HepG2 (cell line): ENCODE measurements at regions not wholly inside any gene's neighbourhood (a gene's known extent, or its start where the extent isn't known, plus 50 kb on each side); places are given as distances from the start of the nearest gene placed in this dataset.

Experiments
- ATAC-seq: fragments of 200-7000 bp; cut with Tn5 transposase; 3 replicates; pipeline ENCODE4 v1.9.1; 2020; ENCODE audit warnings: mild to moderate bottlenecking, moderate library complexity
- BruUV-seq: library from RNA; stranded (reverse); fragments of 400-500 nt; replicated peaks from 2 replicates; lab custom pipeline; 2021; lab: Mats Ljungman, UMichigan
- CTCF ChIA-PET: fragments of 300-600 bp; formaldehyde crosslinking; extraction: SDS; loops from one replicate; lab custom pipeline; 2021; ENCODE audit warnings: low total read pairs, inconsistent platforms, low intra/inter-chr PET ratio; lab: Yijun Ruan, JAX
- POLR2A ChIA-PET: fragments of 350-600 bp; sonication (Branson Sonifier 250); formaldehyde crosslinking; loops from one replicate; lab custom pipeline; 2020; ENCODE audit warnings: antibody characterized with exemption, inconsistent platforms; lab: Yijun Ruan, JAX
- DNase-seq: peaks from one replicate; pipeline ENCODE4 v3.0.0-alpha.2; 2015; ENCODE audit warnings: low spot score
- FAIRE-seq: peaks from 3 replicates; lab custom pipeline; 2011; peaks lifted over from hg19 to GRCh38; lab: Jason Lieb, UNC
- H2AFZ ChIP-seq: one replicate; pipeline ENCODE4 v1.6.1; 2011; ENCODE audit warnings: low read length, inconsistent platforms
- H3K27ac ChIP-seq: fragments of 300-600 bp; 3 replicates; pipeline ENCODE4 v1.8.0; 2011; ENCODE audit warnings: mixed run types, mild to moderate bottlenecking, mixed read lengths, low read length, inconsistent platforms; ENCODE audit not compliant: insufficient read depth; ENCODE audit errors: extremely low read length
- H3K27me3 ChIP-seq, 2 experiments: fragments of 200-600 bp in 1 of 2; 2 replicates in 1 of 2; 3 replicates in 1 of 2; pipeline versions ENCODE4 v1.6.0 to v1.8.0; 2011; ENCODE audit warnings: low read length in 2 of 2, mild to moderate bottlenecking in 2 of 2, moderate library complexity in 2 of 2, inconsistent platforms in 1 of 2; ENCODE audit not compliant: insufficient read depth in 2 of 2, control insufficient read depth in 1 of 2
- H3K36me3 ChIP-seq, 2 experiments: fragments of 200-600 bp in 1 of 2; replicated peaks in 1 of 2; 2 replicates in 1 of 2; 3 replicates in 1 of 2; pipeline versions ENCODE4 v1.5.1 to v1.8.0; 2011; ENCODE audit warnings: low read length in 2 of 2, inconsistent platforms in 1 of 2; ENCODE audit not compliant: insufficient read depth in 2 of 2, control insufficient read depth in 1 of 2
- H3K4me1 ChIP-seq: 2 replicates; pipeline ENCODE4 v1.5.1; 2012; ENCODE audit warnings: low read length, inconsistent platforms; ENCODE audit not compliant: insufficient read depth
- H3K4me2 ChIP-seq: 2 replicates; pipeline ENCODE4 v1.6.0; 2011; ENCODE audit warnings: low read depth, low read length, inconsistent platforms
- H3K4me3 ChIP-seq, 3 experiments: fragments of 200-600 bp in 1 of 3; sonication (generic), shearing (Covaris generic) in 1 of 3; replicated peaks in 1 of 3; 2 replicates each; pipeline ENCODE4 v1.5.1; 2011 to 2016; ENCODE audit warnings: low read length in 3 of 3, inconsistent platforms in 2 of 3, low read depth in 2 of 3, mild to moderate bottlenecking in 2 of 3, control low read depth in 1 of 3, mixed read lengths in 1 of 3; ENCODE audit not compliant: insufficient read depth in 1 of 3
- H3K79me2 ChIP-seq: one replicate; pipeline ENCODE4 v1.6.1; 2011; ENCODE audit warnings: low read length, inconsistent platforms; ENCODE audit not compliant: insufficient read depth
- H3K9ac ChIP-seq: 2 replicates; pipeline ENCODE4 v1.6.0; 2011; ENCODE audit warnings: mild to moderate bottlenecking, low read depth, low read length, inconsistent platforms; ENCODE audit not compliant: insufficient read depth
- H3K9me3 ChIP-seq: 2 replicates; pipeline ENCODE4 v1.5.1; 2012; ENCODE audit warnings: mild to moderate bottlenecking, low read length
- H4K20me1 ChIP-seq: 2 replicates; pipeline ENCODE4 v1.6.0; 2011; ENCODE audit warnings: inconsistent platforms, mild to moderate bottlenecking, low read length, moderate library complexity; ENCODE audit not compliant: insufficient read depth
- AFF4 ChIP-seq: sonication (generic); formaldehyde crosslinking; IDR thresholded peaks from 2 replicates; pipeline ENCODE4 v1.4.0; 2020; ENCODE audit warnings: missing genetic modification reagents
- ATAD3A ChIP-seq: sonication (generic); formaldehyde crosslinking; IDR thresholded peaks from 2 replicates; pipeline ENCODE4 v1.4.0; 2020; ENCODE audit warnings: missing genetic modification reagents
- HNF4A ChIP-seq: sonication (generic); formaldehyde crosslinking; IDR thresholded peaks from 2 replicates; pipeline ENCODE4 v1.4.0; 2020; ENCODE audit warnings: missing genetic modification reagents
- NONO ChIP-seq, 2 experiments: fragments of 450-650 bp in 1 of 2; sonication (generic) in 1 of 2; formaldehyde crosslinking in 1 of 2; IDR thresholded peaks in 1 of 2; conservative IDR thresholded peaks in 1 of 2; 2 replicates each; pipeline versions ENCODE4 v1.6.1 to v1.8.0; 2017 to 2022; ENCODE audit warnings: mild to moderate bottlenecking in 1 of 2, missing genetic modification reagents in 1 of 2, moderate library complexity in 1 of 2
- RBAK ChIP-seq: sonication (generic); formaldehyde crosslinking; IDR thresholded peaks from 2 replicates; pipeline ENCODE4 v1.5.1; 2020; ENCODE audit warnings: mild to moderate bottlenecking, missing genetic modification reagents
- TMF1 ChIP-seq: sonication (generic); formaldehyde crosslinking; IDR thresholded peaks from 2 replicates; pipeline ENCODE4 v1.8.1; 2022; ENCODE audit warnings: low read depth, missing genetic modification reagents
- ZBTB3 ChIP-seq: sonication (generic); formaldehyde crosslinking; IDR thresholded peaks from 2 replicates; pipeline ENCODE4 v1.4.0; 2020; ENCODE audit warnings: low read depth, mild to moderate bottlenecking, moderate library complexity, missing genetic modification reagents, borderline replicate concordance
- ZBTB42 ChIP-seq: sonication (generic); formaldehyde crosslinking; IDR thresholded peaks from 2 replicates; pipeline ENCODE4 v1.5.0; 2020; ENCODE audit warnings: mild to moderate bottlenecking, missing genetic modification reagents
- ZFP90 ChIP-seq: sonication (generic); formaldehyde crosslinking; IDR thresholded peaks from 2 replicates; pipeline ENCODE4 v1.8.0; 2022; ENCODE audit warnings: missing genetic modification reagents, mild to moderate bottlenecking, inconsistent platforms, borderline replicate concordance
- ZNF235 ChIP-seq: sonication (generic); formaldehyde crosslinking; IDR thresholded peaks from 2 replicates; pipeline ENCODE4 v1.8.1; 2023; ENCODE audit warnings: mild to moderate bottlenecking, missing genetic modification reagents, borderline replicate concordance
- ZNF274 ChIP-seq: sonication (generic); formaldehyde crosslinking; IDR thresholded peaks from 2 replicates; pipeline ENCODE4 v1.5.1; 2020; ENCODE audit warnings: mild to moderate bottlenecking, missing genetic modification reagents
- ZNF557 ChIP-seq: sonication (generic); formaldehyde crosslinking; IDR thresholded peaks from 2 replicates; pipeline ENCODE4 v1.4.0; 2020; ENCODE audit warnings: missing genetic modification reagents
- ZNF768 ChIP-seq: sonication (generic); formaldehyde crosslinking; IDR thresholded peaks from 2 replicates; pipeline ENCODE4 v1.4.0; 2020; ENCODE audit warnings: missing genetic modification reagents
- WGBS: methylation state at CpG from one replicate; pipeline ENCODE4 v1.1.6; 2017; ENCODE audit warnings: low lambda C conversion rate; 5-methylcytosine and 5-hydroxymethylcytosine counted together
- in situ Hi-C: cut with HindIII; loops from 2 replicates; pipeline ENCODE4 v1.10.0; 2017; ENCODE audit warnings: low pct_unique_long_range_greater_than_20kb; ENCODE audit not compliant: extremely low pct_ligation_motif_present
- intact Hi-C: fragments of 100-400 bp; cut with micrococcal nuclease; formaldehyde crosslinking; loops from one replicate; pipeline ENCODE4 v1.10.0; 2022; ENCODE audit not compliant: unreplicated experiment
- TF ChIP-seq, protein P1 (sequence below): sonication (generic); formaldehyde crosslinking; IDR thresholded peaks from 2 replicates; pipeline ENCODE4 v1.4.0; 2020; ENCODE audit warnings: mild to moderate bottlenecking, missing genetic modification reagents
- TF ChIP-seq, protein P2 (sequence below): sonication (generic); formaldehyde crosslinking; IDR thresholded peaks from 2 replicates; pipeline ENCODE4 v1.5.0; 2020; ENCODE audit warnings: mild to moderate bottlenecking, missing genetic modification reagents, moderate library complexity
- TF ChIP-seq, protein P3 (sequence below): sonication (generic); formaldehyde crosslinking; conservative IDR thresholded peaks from 2 replicates; pipeline ENCODE4 v1.8.0; 2022; ENCODE audit warnings: missing genetic modification reagents

DNA sequence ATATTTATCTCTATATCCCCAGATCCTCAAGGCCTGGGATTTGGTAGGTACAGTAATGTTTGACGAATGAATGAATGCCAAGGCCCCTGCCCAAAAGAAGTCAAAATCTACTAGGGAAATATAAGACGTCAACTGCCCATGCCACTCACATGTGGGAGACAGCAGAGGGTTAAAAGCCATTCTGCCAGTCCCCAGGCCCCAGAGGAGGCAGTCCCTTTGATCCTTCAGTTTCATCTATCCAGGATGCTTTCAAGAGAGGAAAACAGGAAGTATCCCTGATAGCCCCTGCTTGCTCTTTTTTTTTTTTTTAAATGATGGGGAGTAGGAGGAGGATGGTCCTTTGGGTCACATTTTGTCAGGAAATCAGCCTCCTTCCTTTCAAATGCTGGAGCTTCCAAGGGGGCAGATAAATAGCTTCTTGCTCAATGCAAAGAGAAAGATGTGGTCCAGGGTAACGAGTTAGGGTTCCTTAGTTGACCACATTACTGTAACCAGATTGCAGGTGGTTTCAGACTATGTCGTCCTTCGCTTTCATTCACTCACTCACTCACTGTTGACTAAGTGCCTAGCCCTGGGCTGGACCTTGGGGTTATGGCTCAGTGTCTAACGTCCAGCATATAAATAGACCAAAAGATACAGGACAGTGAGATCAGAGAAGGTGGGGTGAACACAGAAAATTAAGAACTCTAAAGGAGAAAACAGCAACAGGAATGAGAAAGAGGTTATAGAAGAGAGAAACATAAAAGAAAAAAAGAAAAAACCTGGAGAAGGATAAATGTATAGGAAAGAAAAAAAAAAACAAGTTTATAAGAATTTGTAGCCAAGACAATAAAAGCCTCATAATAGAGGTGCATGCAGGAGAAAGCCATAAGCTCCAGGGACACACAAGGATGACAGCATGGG lies 64.6 kb upstream of the PIM1 start:
- Histone ChIP-seq H3K4me1 (peaks cover 97% of the 10 kb centered on the region), H3K4me2 (peak overlapping the region; percentile 96), H3K27ac (peak overlapping the region; percentile 89), H3K4me3 (peak overlapping the region in 1 of 3 experiments; percentile 38; a peak in 1 of 6 replicates), H3K36me3 (no peaks in the 10 kb centered on the region), H3K79me2 (no peaks in the 10 kb centered on the region), H2AFZ (no peak overlapping the region), H3K27me3 (no peaks in the 10 kb centered on the region), H3K9ac (peak overlapping the region; percentile 82), H3K9me3 (no peaks in the 10 kb centered on the region), H4K20me1 (no peaks in the 10 kb centered on the region)
- CTCF ChIA-PET: no interaction called here
- intact Hi-C loops: no loop called here
- FAIRE-seq (no peak), DNase-seq (peak; percentile 94), ATAC-seq (peak; percentile 30)
- POLR2A ChIA-PET: interaction anchor here (0.7 to 5.9 kb wide), 16 partner anchors 10 to 496 kb away, joined by 3 to 132 read pairs (median 4); partner anchors contain the start of gene PIM1
- in situ Hi-C loops: no loop called here
- WGBS: 6% methylated on average over 6 of the region's 6 CpGs
- BruUV-seq: no TSS peak
- TF ChIP-seq, protein P1, sequence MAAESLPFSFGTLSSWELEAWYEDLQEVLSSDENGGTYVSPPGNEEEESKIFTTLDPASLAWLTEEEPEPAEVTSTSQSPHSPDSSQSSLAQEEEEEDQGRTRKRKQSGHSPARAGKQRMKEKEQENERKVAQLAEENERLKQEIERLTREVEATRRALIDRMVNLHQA (CRISPR knock-in tag): no peak
- TF ChIP-seq ZFP90 (CRISPR knock-in tag) (no peak; the same call in 1 of the 2 replicates), ZNF768 (CRISPR knock-in tag) (no peak), ZNF274 (CRISPR knock-in tag) (no peak), ZBTB42 (CRISPR knock-in tag) (peak; percentile 52; the same call in 1 of the 2 replicates), ZNF235 (CRISPR knock-in tag) (no peak), ATAD3A (no peak), TMF1 (CRISPR knock-in tag) (no peak), ZNF557 (no peak), RBAK (CRISPR knock-in tag) (no peak), AFF4 (no peak), HNF4A (CRISPR knock-in tag) (peak; percentile 51), NONO (IDR thresholded peaks at IDR 0.05) (no peak), NONO (CRISPR knock-in tag; conservative IDR thresholded peaks at IDR 0.05) (no peak), ZBTB3 (CRISPR knock-in tag) (no peak; the same call in 1 of the 2 replicates)
- TF ChIP-seq, protein P2, sequence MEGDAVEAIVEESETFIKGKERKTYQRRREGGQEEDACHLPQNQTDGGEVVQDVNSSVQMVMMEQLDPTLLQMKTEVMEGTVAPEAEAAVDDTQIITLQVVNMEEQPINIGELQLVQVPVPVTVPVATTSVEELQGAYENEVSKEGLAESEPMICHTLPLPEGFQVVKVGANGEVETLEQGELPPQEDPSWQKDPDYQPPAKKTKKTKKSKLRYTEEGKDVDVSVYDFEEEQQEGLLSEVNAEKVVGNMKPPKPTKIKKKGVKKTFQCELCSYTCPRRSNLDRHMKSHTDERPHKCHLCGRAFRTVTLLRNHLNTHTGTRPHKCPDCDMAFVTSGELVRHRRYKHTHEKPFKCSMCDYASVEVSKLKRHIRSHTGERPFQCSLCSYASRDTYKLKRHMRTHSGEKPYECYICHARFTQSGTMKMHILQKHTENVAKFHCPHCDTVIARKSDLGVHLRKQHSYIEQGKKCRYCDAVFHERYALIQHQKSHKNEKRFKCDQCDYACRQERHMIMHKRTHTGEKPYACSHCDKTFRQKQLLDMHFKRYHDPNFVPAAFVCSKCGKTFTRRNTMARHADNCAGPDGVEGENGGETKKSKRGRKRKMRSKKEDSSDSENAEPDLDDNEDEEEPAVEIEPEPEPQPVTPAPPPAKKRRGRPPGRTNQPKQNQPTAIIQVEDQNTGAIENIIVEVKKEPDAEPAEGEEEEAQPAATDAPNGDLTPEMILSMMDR (CRISPR knock-in tag): no peak
- TF ChIP-seq, protein P3, sequence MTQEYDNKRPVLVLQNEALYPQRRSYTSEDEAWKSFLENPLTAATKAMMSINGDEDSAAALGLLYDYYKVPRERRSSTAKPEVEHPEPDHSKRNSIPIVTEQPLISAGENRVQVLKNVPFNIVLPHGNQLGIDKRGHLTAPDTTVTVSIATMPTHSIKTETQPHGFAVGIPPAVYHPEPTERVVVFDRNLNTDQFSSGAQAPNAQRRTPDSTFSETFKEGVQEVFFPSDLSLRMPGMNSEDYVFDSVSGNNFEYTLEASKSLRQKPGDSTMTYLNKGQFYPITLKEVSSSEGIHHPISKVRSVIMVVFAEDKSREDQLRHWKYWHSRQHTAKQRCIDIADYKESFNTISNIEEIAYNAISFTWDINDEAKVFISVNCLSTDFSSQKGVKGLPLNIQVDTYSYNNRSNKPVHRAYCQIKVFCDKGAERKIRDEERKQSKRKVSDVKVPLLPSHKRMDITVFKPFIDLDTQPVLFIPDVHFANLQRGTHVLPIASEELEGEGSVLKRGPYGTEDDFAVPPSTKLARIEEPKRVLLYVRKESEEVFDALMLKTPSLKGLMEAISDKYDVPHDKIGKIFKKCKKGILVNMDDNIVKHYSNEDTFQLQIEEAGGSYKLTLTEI (CRISPR knock-in tag): no peak
